ENCODE measurements at regions not wholly inside any gene's neighbourhood (a gene's known extent, or its start where the extent isn't known, plus 50 kb on each side); places are given as distances from the start of the nearest gene placed in this dataset.

GRCh38 chr5:165695796-165696195, 2190.4 kb downstream of the MAT2B start:
- DNase-seq (ENCODE audit: low read depth), result no peak

GRCh38 chr5:165705960-165706359, 2200.5 kb downstream of the MAT2B start:
- no peak for DNase-seq (ENCODE audit: low read depth)

GRCh38 chr5:165712011-165712410, 2206.6 kb downstream of the MAT2B start:
- DNase-seq (ENCODE audit: low read depth), result no peak

GRCh38 chr5:165714598-165714997, 2209.2 kb downstream of the MAT2B start:
- no peak for DNase-seq (ENCODE audit: low read depth)

- no peak for DNase-seq (ENCODE audit: low read depth)
Observed at GRCh38 chr5:165720901-165721300, 2215.5 kb downstream of the MAT2B start.

- no peak for DNase-seq (ENCODE audit: low read depth)
Observed at GRCh38 chr5:165722401-165722800, 2217.0 kb downstream of the MAT2B start.

GRCh38 chr5:165723931-165724330, 2218.5 kb downstream of the MAT2B start:
- no peak for DNase-seq (ENCODE audit: low read depth)

- DNase-seq (ENCODE audit: low read depth), result no peak
Observed at GRCh38 chr5:165728425-165728824, 2223.0 kb downstream of the MAT2B start.

GRCh38 chr5:165735388-165735787, 2230.0 kb downstream of the MAT2B start:
- DNase-seq (ENCODE audit: low read depth), result no peak

GRCh38 chr5:165739079-165739741, 2233.8 kb downstream of the MAT2B start:
- DNase-seq (ENCODE audit: low read depth), result no peak

- DNase-seq (ENCODE audit: low read depth), result no peak
Observed at GRCh38 chr5:165757791-165758190, 2252.4 kb downstream of the MAT2B start.

- no peak for DNase-seq (ENCODE audit: low read depth)
Observed at GRCh38 chr5:165775111-165775510, 2269.7 kb downstream of the MAT2B start.

GRCh38 chr5:165779505-165779904, 2274.1 kb downstream of the MAT2B start:
- DNase-seq (ENCODE audit: low read depth), result no peak

- no peak for DNase-seq (ENCODE audit: low read depth)
Observed at GRCh38 chr5:165780901-165781300, 2275.5 kb downstream of the MAT2B start.

- no peak for DNase-seq (ENCODE audit: low read depth)
Observed at GRCh38 chr5:165781738-165782137, 2276.3 kb downstream of the MAT2B start.

GRCh38 chr5:165783024-165783423, 2277.6 kb downstream of the MAT2B start:
- DNase-seq (ENCODE audit: low read depth), result no peak

- no peak for DNase-seq (ENCODE audit: low read depth)
Observed at GRCh38 chr5:165786073-165786472, 2280.7 kb downstream of the MAT2B start.

GRCh38 chr5:165795073-165795472, 2289.7 kb downstream of the MAT2B start:
- DNase-seq (ENCODE audit: low read depth), result no peak

- DNase-seq (ENCODE audit: low read depth), result no peak
Observed at GRCh38 chr5:165805756-165806155, 2300.3 kb downstream of the MAT2B start.

GRCh38 chr5:165808335-165808734, 2302.9 kb downstream of the MAT2B start:
- no peak for DNase-seq (ENCODE audit: low read depth)

GRCh38 chr5:165809914-165810313, 2304.5 kb downstream of the MAT2B start:
- DNase-seq (ENCODE audit: low read depth), result no peak

GRCh38 chr5:165829504-165829903, 2324.1 kb downstream of the MAT2B start:
- no peak for DNase-seq (ENCODE audit: low read depth)

- no peak for DNase-seq (ENCODE audit: low read depth)
Observed at GRCh38 chr5:165834891-165835290, 2329.5 kb downstream of the MAT2B start.

- DNase-seq (ENCODE audit: low read depth), result no peak
Observed at GRCh38 chr5:165836046-165836445, 2330.6 kb downstream of the MAT2B start.

Measured in myocyte (in vitro differentiated cells).